GM23248 (cell line): ENCODE measurements at regions not wholly inside any gene's neighbourhood (a gene's known extent, or its start where the extent isn't known, plus 50 kb on each side); places are given as distances from the start of the nearest gene placed in this dataset.

Experiments
- EZH2 ChIP-seq: fragments of 200-600 bp; sonication (generic); IDR thresholded peaks from 2 replicates; pipeline ENCODE4 v1.6.1; 2018; ENCODE audit warnings: antibody characterized with exemption, mild to moderate bottlenecking; ENCODE audit not compliant: insufficient read depth, poor library complexity, severe bottlenecking
- EZH2phosphoT487 ChIP-seq: fragments of 200-600 bp; sonication (generic); IDR thresholded peaks from 2 replicates; pipeline ENCODE4 v1.6.1; 2018; ENCODE audit warnings: antibody characterized with exemption, moderate library complexity, mild to moderate bottlenecking, low read depth; ENCODE audit not compliant: insufficient read depth

DNA sequence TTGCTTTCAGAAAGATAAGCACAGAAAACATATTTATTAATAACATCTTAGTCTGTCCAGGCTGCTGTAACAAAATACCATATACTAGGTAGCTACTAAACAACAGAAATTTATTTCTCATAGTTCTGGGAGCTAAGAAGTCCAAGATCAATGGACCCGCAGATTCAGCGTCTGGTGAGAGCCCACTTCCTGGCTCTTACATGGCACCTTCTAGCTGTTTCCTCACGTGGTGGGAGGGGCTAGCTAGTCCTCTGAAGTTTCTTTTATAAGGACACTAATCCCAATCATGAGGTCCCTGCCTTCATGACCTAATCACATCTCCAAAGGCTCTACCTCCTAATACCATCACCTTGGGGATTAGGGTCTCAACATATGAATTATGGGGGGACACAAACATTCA is 57.2 kb upstream of the AFF2 start:
- no peak for TF ChIP-seq EZH2
- no peak for TF ChIP-seq EZH2phosphoT487
